Activated T-cell treated with anti-CD3 and anti-CD28 coated beads, Interleukin-2, amount 50 U/mL, for 4 hours (primary cell): ENCODE measurements at regions not wholly inside any gene's neighbourhood (a gene's known extent, or its start where the extent isn't known, plus 50 kb on each side); places are given as distances from the start of the nearest gene placed in this dataset.

Experiments
- ATAC-seq, 2 donors: fragments of 200-7000 bp; cut with Tn5 transposase; one replicate each; pipeline ENCODE4 v1.10.0; 2021
- DNase-seq: peaks from one replicate; pipeline ENCODE4 v3.0.0-alpha.2; 2020
- H3K27me3 Mint-ChIP-seq: one replicate; pipeline ENCODE4 v1.8.0; 2021; ENCODE audit warnings: low read depth, mixed read lengths
- H3K36me3 Mint-ChIP-seq: one replicate; pipeline ENCODE4 v1.8.0; 2022; ENCODE audit warnings: mixed read lengths; ENCODE audit not compliant: insufficient read depth
- H3K4me1 Mint-ChIP-seq: one replicate; pipeline ENCODE4 v1.8.0; 2021; ENCODE audit warnings: low read depth, mixed read lengths
- H3K4me3 Mint-ChIP-seq: one replicate; pipeline ENCODE4 v1.8.0; 2021; ENCODE audit warnings: mild to moderate bottlenecking, moderate library complexity, mixed read lengths
- H3K9me3 Mint-ChIP-seq: one replicate; pipeline ENCODE4 v1.8.0; 2021; ENCODE audit warnings: mixed read lengths

DNA sequence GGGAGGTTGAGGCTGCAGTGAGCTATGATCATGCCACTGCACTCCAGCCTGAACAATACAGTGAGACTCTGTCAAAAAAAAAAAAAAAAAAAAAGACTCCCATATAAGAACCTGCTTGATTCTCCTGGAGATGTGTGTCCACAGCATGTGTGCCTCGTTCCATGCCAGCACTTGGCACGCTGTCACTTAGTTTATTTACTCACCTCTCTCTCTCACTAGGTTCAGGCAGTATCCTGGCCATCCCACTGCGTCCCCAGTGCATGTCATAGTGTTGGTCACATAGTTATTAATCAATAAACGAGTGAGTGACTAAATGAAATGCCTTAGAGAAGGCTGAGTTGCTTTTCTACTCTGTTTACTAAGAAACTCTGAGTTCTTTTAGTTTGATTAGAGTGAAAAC is 79.1 kb upstream of the GPR12 start:
- H3K9me3 Mint-ChIP-seq: no peaks in the 10 kb centered on the region
- ATAC-seq (no peak), DNase-seq (no peak)
- peaks cover 20% of the 10 kb centered on the region for H3K27me3 Mint-ChIP-seq
- no peak overlapping the region for H3K4me3 Mint-ChIP-seq
- no peaks in the 10 kb centered on the region for H3K4me1 Mint-ChIP-seq
- no peaks in the 10 kb centered on the region for H3K36me3 Mint-ChIP-seq

- no peak for ATAC-seq
- Mint-ChIP-seq H3K27me3 (peaks cover 20% of the 10 kb centered on the region), H3K4me3 (no peak overlapping the region), H3K36me3 (no peaks in the 10 kb centered on the region), H3K4me1 (no peaks in the 10 kb centered on the region), H3K9me3 (no peaks in the 10 kb centered on the region)
- DNase-seq: no peak
These were observed 78.2 kb upstream of the GPR12 start for GRCh38 chr13:26838821-26839220.

- no peaks in the 10 kb centered on the region for H3K36me3 Mint-ChIP-seq
- ATAC-seq (no peak), DNase-seq (no peak)
- no peaks in the 10 kb centered on the region for H3K4me1 Mint-ChIP-seq
- H3K4me3 Mint-ChIP-seq: no peak overlapping the region
- peaks cover 21% of the 10 kb centered on the region for H3K27me3 Mint-ChIP-seq
- no peaks in the 10 kb centered on the region for H3K9me3 Mint-ChIP-seq
These were observed 77.4 kb upstream of the GPR12 start for GRCh38 chr13:26837997-26838396.

DNA sequence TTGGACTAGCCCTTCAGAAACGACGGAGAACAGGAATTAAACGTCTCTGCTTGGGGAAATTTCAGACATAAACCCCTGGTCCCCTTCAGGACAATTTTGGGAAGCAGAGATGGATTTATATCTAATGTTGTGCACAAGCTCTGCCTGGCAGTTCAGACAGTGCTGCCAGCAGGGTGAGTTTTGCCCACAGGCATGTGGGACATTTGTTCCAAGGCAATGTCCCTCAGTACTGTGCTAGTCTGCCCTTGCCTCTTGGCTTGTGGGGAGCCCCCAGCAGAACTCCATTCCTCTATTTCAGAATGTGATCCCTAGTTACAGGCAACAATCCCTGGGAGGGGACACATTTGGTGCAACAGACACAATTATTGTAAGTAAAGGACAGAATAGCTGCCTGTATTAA is 76.5 kb upstream of the GPR12 start:
- Mint-ChIP-seq H3K9me3 (no peaks in the 10 kb centered on the region), H3K4me3 (no peak overlapping the region), H3K36me3 (no peaks in the 10 kb centered on the region), H3K4me1 (no peaks in the 10 kb centered on the region), H3K27me3 (peaks cover 22% of the 10 kb centered on the region)
- no peak for DNase-seq
- ATAC-seq: no peak

DNA sequence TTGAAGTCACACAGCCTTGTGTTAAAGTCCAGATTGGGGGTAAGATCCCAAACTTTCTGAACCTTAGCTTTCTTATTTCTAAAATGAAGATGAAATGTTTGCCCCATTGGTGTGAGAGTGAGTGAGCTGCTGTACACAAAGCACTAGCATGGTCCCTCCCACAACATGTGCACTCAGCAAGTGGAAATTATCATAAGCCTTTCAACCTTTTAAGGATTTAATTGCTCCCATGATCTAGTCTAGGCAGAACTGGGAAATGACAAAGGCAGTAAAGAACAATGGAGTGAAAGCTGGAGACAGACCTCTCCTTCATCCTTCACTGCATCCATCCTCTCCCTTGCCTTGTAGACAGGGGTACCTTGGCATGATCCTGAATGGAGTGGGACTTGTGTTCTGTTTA is 76.0 kb upstream of the GPR12 start:
- H3K36me3 Mint-ChIP-seq: no peaks in the 10 kb centered on the region
- H3K9me3 Mint-ChIP-seq: no peaks in the 10 kb centered on the region
- no peak for DNase-seq
- no peak for ATAC-seq
- H3K4me1 Mint-ChIP-seq: no peaks in the 10 kb centered on the region
- no peak overlapping the region for H3K4me3 Mint-ChIP-seq
- H3K27me3 Mint-ChIP-seq: peaks cover 25% of the 10 kb centered on the region

DNA sequence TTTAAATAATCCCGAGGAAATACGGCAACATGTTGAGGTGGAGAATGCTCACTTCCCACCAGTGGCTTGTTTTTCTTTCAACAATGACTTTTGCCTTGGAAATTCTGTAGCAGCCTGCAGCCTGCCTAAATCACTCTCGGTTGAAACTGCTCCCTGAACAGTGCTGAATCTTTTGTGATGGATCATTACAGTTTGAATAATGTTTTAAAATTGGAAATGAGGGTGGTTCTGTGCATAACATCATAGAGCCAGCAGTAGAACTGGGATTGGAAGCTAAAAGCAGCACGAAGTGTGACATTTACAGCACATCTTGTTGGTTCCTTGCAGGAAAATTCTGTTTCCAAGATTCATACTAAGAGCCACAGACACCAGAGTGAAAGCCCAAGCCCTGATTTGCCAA is 74.1 kb upstream of the GPR12 start:
- Mint-ChIP-seq H3K4me3 (no peak overlapping the region), H3K4me1 (no peaks in the 10 kb centered on the region), H3K9me3 (no peaks in the 10 kb centered on the region), H3K27me3 (peaks cover 28% of the 10 kb centered on the region), H3K36me3 (no peaks in the 10 kb centered on the region)
- DNase-seq: no peak
- no peak for ATAC-seq

DNA sequence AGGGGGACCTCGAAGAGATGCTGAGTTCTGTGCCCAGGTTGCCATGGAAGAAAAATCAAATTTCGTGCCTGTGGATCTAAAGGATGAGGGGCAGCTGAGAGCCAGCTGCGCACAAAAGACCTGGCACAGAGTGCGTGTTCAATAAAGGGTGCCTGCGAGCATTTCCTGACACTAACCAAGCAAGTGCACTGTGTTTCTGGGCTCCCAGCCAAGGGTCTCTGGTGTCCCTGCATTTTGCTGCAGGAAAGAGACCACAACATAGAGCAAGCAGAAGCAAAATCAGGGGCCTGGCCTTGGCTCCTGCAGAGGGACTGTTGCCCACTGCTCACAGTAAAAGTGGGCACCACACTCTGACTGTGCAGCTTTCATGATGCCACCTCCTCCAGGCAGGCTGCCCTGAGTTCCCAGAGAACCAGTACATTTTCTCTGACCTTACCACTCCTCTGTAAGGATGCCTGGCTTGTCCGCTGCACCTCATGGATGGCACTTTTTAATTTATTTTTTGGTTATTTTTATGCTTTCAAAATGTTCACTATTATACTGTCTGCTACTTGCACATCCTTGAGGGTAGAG is 70.8 kb upstream of the GPR12 start:
- H3K4me3 Mint-ChIP-seq: no peak overlapping the region
- no peaks in the 10 kb centered on the region for H3K9me3 Mint-ChIP-seq
- H3K4me1 Mint-ChIP-seq: no peaks in the 10 kb centered on the region
- peaks cover 17% of the 10 kb centered on the region for H3K27me3 Mint-ChIP-seq
- DNase-seq: no peak
- no peaks in the 10 kb centered on the region for H3K36me3 Mint-ChIP-seq
- no peak for ATAC-seq

GRCh38 chr13:26829716-26830115 is 69.1 kb upstream of the GPR12 start:
- Mint-ChIP-seq H3K27me3 (peaks cover 17% of the 10 kb centered on the region), H3K9me3 (no peaks in the 10 kb centered on the region), H3K36me3 (no peaks in the 10 kb centered on the region), H3K4me1 (no peaks in the 10 kb centered on the region), H3K4me3 (no peak overlapping the region)
- ATAC-seq: no peak
- DNase-seq: no peak

GRCh38 chr13:26824581-26824980 is 64.0 kb upstream of the GPR12 start:
- no peaks in the 10 kb centered on the region for H3K9me3 Mint-ChIP-seq
- H3K4me1 Mint-ChIP-seq: no peaks in the 10 kb centered on the region
- peaks cover 5% of the 10 kb centered on the region for H3K27me3 Mint-ChIP-seq
- no peak for DNase-seq
- ATAC-seq: no peak
- no peak overlapping the region for H3K4me3 Mint-ChIP-seq
- H3K36me3 Mint-ChIP-seq: no peaks in the 10 kb centered on the region

- Mint-ChIP-seq H3K9me3 (no peaks in the 10 kb centered on the region), H3K27me3 (no peaks in the 10 kb centered on the region), H3K4me3 (no peak overlapping the region), H3K36me3 (no peaks in the 10 kb centered on the region), H3K4me1 (no peaks in the 10 kb centered on the region)
- DNase-seq (no peak), ATAC-seq (no peak)
These were observed 61.6 kb upstream of the GPR12 start for GRCh38 chr13:26822146-26822545.

DNA sequence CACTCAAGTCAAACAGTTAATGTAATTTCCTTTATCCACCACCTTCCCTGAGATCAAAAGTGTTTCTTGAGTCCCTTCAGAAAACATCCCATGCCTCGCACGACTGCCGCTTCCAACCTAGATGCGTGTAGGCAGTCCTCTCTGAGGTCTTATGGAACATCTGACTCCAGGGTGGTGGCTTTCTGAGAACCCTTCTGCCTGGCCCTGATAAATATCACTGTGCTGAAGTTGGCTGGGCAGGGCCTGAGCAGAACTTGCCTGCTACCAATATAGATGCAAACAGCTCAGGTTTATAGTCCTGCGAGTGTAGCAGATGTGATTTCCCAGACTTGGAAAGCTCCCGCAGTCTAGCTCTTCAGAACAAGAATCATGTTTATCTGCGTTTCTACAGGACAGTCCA is 61.1 kb upstream of the GPR12 start:
- Mint-ChIP-seq H3K36me3 (no peaks in the 10 kb centered on the region), H3K9me3 (no peaks in the 10 kb centered on the region), H3K4me1 (no peaks in the 10 kb centered on the region), H3K4me3 (no peak overlapping the region), H3K27me3 (no peaks in the 10 kb centered on the region)
- no peak for ATAC-seq
- no peak for DNase-seq

DNA sequence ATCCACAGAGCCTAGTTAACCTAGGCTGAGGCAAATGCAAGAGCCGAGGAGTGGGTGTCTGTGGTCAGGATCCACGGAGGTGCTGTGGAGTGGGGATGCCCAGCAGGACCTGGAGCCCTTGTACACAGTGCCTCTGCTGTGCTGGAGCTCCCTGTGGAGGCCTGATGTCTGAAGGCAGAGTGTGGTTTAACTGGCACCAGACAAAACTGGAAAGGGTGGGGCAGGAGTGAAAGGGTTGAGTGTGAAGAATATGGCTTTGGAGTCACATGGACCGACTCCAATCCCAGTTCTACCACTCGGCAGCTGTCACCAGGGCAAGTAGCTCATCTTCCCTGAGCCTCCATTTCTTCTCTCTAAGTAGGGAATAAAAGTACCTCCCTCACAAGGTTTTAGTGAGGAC is 60.3 kb upstream of the GPR12 start:
- no peak overlapping the region for H3K4me3 Mint-ChIP-seq
- H3K27me3 Mint-ChIP-seq: no peaks in the 10 kb centered on the region
- no peaks in the 10 kb centered on the region for H3K4me1 Mint-ChIP-seq
- DNase-seq: no peak
- ATAC-seq: no peak
- no peaks in the 10 kb centered on the region for H3K36me3 Mint-ChIP-seq
- H3K9me3 Mint-ChIP-seq: no peaks in the 10 kb centered on the region

DNA sequence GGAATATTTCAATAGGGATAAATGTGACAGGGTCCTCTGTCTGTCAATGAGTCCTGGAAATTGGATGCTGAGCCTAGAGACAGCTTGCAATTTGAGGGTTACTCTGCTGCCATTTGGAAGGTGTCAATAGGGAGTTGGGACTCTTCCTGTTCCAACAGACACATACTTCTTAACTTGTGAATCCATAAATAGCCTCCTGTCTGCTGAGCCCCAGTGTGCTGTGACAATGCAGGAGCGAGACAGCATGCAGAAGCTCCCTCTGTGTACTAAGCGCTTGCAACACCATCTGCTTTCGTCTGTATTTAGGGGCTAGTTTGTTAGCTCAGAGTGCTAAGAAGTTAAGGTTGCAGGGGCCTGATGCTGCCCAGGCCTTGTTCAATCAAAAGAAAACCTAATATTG is 58.5 kb upstream of the GPR12 start:
- Mint-ChIP-seq H3K27me3 (peaks cover 4% of the 10 kb centered on the region), H3K4me3 (no peak overlapping the region), H3K4me1 (no peaks in the 10 kb centered on the region), H3K9me3 (no peaks in the 10 kb centered on the region), H3K36me3 (no peaks in the 10 kb centered on the region)
- ATAC-seq (no peak), DNase-seq (no peak)

GRCh38 chr13:26816881-26817280 is 56.3 kb upstream of the GPR12 start:
- H3K36me3 Mint-ChIP-seq: no peaks in the 10 kb centered on the region
- no peaks in the 10 kb centered on the region for H3K4me1 Mint-ChIP-seq
- H3K9me3 Mint-ChIP-seq: no peaks in the 10 kb centered on the region
- DNase-seq (no peak), ATAC-seq (no peak)
- no peak overlapping the region for H3K4me3 Mint-ChIP-seq
- peaks cover 7% of the 10 kb centered on the region for H3K27me3 Mint-ChIP-seq

GRCh38 chr13:26813980-26814348 is 53.4 kb upstream of the GPR12 start:
- no peak for DNase-seq
- Mint-ChIP-seq H3K27me3 (peaks cover 17% of the 10 kb centered on the region), H3K4me3 (no peak overlapping the region), H3K9me3 (no peaks in the 10 kb centered on the region), H3K4me1 (no peaks in the 10 kb centered on the region), H3K36me3 (no peaks in the 10 kb centered on the region)
- no peak for ATAC-seq

GRCh38 chr13:26813321-26813979 is 52.9 kb upstream of the GPR12 start:
- Mint-ChIP-seq H3K27me3 (peaks cover 21% of the 10 kb centered on the region), H3K36me3 (no peaks in the 10 kb centered on the region), H3K4me1 (no peaks in the 10 kb centered on the region), H3K9me3 (no peaks in the 10 kb centered on the region), H3K4me3 (no peak overlapping the region)
- no peak for DNase-seq
- ATAC-seq: no peak
